ENCODE measurements at regions not wholly inside any gene's neighbourhood (a gene's known extent, or its start where the extent isn't known, plus 50 kb on each side); places are given as distances from the start of the nearest gene placed in this dataset.

DNA sequence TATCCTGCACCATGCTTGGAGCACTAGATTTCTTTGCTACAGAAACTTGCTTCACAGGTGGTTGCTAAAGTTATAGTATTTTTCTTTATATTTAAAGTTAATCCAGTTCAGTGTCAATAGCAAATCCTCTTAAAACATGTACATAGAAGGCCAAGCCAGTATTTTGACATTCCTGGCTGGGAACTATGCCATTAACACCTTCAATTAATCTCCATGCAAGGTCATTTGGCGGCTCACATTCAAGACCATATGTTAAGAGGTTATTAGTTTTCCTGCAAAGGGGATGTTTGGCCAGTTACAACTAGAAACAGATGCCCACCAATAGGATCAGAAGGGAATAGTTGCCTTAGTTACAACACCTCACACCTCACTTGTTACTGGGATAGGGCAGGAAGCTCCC, 261.3 kb upstream of the MEIS1 start:
- no peak overlapping the region for H3K27ac Mint-ChIP-seq
- peaks cover 9% of the 10 kb centered on the region; the same call in 1 of the 2 replicates for H3K36me3 Mint-ChIP-seq
- H3K4me1 Mint-ChIP-seq = peaks cover 4% of the 10 kb centered on the region; the same call in 1 of the 2 replicates
- peaks cover 11% of the 10 kb centered on the region; the same call in 1 of the 2 replicates for H3K9me3 Mint-ChIP-seq
- no peak for ATAC-seq
- no peak overlapping the region for H3K4me3 Mint-ChIP-seq
- DNase-seq (ENCODE audit: low spot score) = no peak
- ChIA-PET CTCF (no interaction called here), POLR2A (no interaction called here)
- no peaks in the 10 kb centered on the region for H3K27me3 Mint-ChIP-seq (ENCODE audit: low read depth)
- TF ChIP-seq ZNF317 (CRISPR knock-in tag; IDR thresholded peaks at IDR 0.05; ENCODE audit: borderline replicate concordance, low read depth) (no peak), OVOL2 (CRISPR knock-in tag; IDR thresholded peaks at IDR 0.05; ENCODE audit: borderline replicate concordance) (no peak), ZBTB21 (CRISPR knock-in tag; IDR thresholded peaks at IDR 0.05; ENCODE audit: borderline replicate concordance) (no peak), GABPB1 (CRISPR knock-in tag; IDR thresholded peaks at IDR 0.05) (no peak), NFE2L1 (CRISPR knock-in tag; IDR thresholded peaks at IDR 0.05) (no peak), IRF2 (CRISPR knock-in tag; IDR thresholded peaks at IDR 0.05; ENCODE audit: borderline replicate concordance, low read depth) (no peak), SOX15 (CRISPR knock-in tag; IDR thresholded peaks at IDR 0.05) (no peak), SP1 (CRISPR knock-in tag; conservative IDR thresholded peaks at IDR 0.05) (no peak), MYBL2 (CRISPR knock-in tag; IDR thresholded peaks at IDR 0.05) (no peak), FOXJ3 (CRISPR knock-in tag; IDR thresholded peaks at IDR 0.05; ENCODE audit: borderline replicate concordance) (no peak), CREB1 (CRISPR knock-in tag; IDR thresholded peaks at IDR 0.05) (no peak), NFATC4 (CRISPR knock-in tag; IDR thresholded peaks at IDR 0.05) (no peak)
- TF ChIP-seq, protein P1, sequence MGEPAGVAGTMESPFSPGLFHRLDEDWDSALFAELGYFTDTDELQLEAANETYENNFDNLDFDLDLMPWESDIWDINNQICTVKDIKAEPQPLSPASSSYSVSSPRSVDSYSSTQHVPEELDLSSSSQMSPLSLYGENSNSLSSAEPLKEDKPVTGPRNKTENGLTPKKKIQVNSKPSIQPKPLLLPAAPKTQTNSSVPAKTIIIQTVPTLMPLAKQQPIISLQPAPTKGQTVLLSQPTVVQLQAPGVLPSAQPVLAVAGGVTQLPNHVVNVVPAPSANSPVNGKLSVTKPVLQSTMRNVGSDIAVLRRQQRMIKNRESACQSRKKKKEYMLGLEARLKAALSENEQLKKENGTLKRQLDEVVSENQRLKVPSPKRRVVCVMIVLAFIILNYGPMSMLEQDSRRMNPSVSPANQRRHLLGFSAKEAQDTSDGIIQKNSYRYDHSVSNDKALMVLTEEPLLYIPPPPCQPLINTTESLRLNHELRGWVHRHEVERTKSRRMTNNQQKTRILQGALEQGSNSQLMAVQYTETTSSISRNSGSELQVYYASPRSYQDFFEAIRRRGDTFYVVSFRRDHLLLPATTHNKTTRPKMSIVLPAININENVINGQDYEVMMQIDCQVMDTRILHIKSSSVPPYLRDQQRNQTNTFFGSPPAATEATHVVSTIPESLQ (CRISPR knock-in tag; IDR thresholded peaks at IDR 0.05) = no peak
- TF ChIP-seq, protein P2, sequence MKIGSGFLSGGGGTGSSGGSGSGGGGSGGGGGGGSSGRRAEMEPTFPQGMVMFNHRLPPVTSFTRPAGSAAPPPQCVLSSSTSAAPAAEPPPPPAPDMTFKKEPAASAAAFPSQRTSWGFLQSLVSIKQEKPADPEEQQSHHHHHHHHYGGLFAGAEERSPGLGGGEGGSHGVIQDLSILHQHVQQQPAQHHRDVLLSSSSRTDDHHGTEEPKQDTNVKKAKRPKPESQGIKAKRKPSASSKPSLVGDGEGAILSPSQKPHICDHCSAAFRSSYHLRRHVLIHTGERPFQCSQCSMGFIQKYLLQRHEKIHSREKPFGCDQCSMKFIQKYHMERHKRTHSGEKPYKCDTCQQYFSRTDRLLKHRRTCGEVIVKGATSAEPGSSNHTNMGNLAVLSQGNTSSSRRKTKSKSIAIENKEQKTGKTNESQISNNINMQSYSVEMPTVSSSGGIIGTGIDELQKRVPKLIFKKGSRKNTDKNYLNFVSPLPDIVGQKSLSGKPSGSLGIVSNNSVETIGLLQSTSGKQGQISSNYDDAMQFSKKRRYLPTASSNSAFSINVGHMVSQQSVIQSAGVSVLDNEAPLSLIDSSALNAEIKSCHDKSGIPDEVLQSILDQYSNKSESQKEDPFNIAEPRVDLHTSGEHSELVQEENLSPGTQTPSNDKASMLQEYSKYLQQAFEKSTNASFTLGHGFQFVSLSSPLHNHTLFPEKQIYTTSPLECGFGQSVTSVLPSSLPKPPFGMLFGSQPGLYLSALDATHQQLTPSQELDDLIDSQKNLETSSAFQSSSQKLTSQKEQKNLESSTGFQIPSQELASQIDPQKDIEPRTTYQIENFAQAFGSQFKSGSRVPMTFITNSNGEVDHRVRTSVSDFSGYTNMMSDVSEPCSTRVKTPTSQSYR (CRISPR knock-in tag; IDR thresholded peaks at IDR 0.05) = no peak
- TF ChIP-seq, protein P3, sequence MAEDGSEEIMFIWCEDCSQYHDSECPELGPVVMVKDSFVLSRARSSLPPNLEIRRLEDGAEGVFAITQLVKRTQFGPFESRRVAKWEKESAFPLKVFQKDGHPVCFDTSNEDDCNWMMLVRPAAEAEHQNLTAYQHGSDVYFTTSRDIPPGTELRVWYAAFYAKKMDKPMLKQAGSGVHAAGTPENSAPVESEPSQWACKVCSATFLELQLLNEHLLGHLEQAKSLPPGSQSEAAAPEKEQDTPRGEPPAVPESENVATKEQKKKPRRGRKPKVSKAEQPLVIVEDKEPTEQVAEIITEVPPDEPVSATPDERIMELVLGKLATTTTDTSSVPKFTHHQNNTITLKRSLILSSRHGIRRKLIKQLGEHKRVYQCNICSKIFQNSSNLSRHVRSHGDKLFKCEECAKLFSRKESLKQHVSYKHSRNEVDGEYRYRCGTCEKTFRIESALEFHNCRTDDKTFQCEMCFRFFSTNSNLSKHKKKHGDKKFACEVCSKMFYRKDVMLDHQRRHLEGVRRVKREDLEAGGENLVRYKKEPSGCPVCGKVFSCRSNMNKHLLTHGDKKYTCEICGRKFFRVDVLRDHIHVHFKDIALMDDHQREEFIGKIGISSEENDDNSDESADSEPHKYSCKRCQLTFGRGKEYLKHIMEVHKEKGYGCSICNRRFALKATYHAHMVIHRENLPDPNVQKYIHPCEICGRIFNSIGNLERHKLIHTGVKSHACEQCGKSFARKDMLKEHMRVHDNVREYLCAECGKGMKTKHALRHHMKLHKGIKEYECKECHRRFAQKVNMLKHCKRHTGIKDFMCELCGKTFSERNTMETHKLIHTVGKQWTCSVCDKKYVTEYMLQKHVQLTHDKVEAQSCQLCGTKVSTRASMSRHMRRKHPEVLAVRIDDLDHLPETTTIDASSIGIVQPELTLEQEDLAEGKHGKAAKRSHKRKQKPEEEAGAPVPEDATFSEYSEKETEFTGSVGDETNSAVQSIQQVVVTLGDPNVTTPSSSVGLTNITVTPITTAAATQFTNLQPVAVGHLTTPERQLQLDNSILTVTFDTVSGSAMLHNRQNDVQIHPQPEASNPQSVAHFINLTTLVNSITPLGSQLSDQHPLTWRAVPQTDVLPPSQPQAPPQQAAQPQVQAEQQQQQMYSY (CRISPR knock-in tag; IDR thresholded peaks at IDR 0.05) = no peak
- TF ChIP-seq, protein P4, sequence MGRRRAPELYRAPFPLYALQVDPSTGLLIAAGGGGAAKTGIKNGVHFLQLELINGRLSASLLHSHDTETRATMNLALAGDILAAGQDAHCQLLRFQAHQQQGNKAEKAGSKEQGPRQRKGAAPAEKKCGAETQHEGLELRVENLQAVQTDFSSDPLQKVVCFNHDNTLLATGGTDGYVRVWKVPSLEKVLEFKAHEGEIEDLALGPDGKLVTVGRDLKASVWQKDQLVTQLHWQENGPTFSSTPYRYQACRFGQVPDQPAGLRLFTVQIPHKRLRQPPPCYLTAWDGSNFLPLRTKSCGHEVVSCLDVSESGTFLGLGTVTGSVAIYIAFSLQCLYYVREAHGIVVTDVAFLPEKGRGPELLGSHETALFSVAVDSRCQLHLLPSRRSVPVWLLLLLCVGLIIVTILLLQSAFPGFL (CRISPR knock-in tag; IDR thresholded peaks at IDR 0.05; ENCODE audit: borderline replicate concordance) = no peak
- TF ChIP-seq, protein P5, sequence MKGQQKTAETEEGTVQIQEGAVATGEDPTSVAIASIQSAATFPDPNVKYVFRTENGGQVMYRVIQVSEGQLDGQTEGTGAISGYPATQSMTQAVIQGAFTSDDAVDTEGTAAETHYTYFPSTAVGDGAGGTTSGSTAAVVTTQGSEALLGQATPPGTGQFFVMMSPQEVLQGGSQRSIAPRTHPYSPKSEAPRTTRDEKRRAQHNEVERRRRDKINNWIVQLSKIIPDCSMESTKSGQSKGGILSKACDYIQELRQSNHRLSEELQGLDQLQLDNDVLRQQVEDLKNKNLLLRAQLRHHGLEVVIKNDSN (CRISPR knock-in tag; IDR thresholded peaks at IDR 0.05) = no peak
- TF ChIP-seq, protein P6, sequence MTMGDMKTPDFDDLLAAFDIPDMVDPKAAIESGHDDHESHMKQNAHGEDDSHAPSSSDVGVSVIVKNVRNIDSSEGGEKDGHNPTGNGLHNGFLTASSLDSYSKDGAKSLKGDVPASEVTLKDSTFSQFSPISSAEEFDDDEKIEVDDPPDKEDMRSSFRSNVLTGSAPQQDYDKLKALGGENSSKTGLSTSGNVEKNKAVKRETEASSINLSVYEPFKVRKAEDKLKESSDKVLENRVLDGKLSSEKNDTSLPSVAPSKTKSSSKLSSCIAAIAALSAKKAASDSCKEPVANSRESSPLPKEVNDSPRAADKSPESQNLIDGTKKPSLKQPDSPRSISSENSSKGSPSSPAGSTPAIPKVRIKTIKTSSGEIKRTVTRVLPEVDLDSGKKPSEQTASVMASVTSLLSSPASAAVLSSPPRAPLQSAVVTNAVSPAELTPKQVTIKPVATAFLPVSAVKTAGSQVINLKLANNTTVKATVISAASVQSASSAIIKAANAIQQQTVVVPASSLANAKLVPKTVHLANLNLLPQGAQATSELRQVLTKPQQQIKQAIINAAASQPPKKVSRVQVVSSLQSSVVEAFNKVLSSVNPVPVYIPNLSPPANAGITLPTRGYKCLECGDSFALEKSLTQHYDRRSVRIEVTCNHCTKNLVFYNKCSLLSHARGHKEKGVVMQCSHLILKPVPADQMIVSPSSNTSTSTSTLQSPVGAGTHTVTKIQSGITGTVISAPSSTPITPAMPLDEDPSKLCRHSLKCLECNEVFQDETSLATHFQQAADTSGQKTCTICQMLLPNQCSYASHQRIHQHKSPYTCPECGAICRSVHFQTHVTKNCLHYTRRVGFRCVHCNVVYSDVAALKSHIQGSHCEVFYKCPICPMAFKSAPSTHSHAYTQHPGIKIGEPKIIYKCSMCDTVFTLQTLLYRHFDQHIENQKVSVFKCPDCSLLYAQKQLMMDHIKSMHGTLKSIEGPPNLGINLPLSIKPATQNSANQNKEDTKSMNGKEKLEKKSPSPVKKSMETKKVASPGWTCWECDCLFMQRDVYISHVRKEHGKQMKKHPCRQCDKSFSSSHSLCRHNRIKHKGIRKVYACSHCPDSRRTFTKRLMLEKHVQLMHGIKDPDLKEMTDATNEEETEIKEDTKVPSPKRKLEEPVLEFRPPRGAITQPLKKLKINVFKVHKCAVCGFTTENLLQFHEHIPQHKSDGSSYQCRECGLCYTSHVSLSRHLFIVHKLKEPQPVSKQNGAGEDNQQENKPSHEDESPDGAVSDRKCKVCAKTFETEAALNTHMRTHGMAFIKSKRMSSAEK (CRISPR knock-in tag; IDR thresholded peaks at IDR 0.05; ENCODE audit: borderline replicate concordance) = no peak
- TF ChIP-seq, protein P7, sequence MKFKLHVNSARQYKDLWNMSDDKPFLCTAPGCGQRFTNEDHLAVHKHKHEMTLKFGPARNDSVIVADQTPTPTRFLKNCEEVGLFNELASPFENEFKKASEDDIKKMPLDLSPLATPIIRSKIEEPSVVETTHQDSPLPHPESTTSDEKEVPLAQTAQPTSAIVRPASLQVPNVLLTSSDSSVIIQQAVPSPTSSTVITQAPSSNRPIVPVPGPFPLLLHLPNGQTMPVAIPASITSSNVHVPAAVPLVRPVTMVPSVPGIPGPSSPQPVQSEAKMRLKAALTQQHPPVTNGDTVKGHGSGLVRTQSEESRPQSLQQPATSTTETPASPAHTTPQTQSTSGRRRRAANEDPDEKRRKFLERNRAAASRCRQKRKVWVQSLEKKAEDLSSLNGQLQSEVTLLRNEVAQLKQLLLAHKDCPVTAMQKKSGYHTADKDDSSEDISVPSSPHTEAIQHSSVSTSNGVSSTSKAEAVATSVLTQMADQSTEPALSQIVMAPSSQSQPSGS (CRISPR knock-in tag; IDR thresholded peaks at IDR 0.05; ENCODE audit: borderline replicate concordance, low read depth) = no peak

Measured in WTC11 (cell line).